ENCODE measurements at regions not wholly inside any gene's neighbourhood (a gene's known extent, or its start where the extent isn't known, plus 50 kb on each side); places are given as distances from the start of the nearest gene placed in this dataset.

DNA sequence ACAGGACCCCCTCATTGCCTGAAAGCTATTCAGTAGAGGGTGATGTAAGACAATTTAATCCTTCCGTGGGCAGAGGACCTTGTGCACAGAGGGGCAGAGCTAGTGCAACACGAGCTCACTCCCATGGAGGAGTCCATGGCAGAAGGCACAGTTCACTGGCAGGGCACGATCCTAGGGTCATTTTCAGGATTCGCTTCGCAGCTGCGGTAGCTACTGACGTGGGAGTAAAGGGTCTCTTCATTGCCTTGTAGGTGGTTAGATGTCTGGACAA, 207.8 kb downstream of the FOXO1 start:
- Histone ChIP-seq H3K9me3 (ENCODE audit: control insufficient read depth, low read depth, low read length) (peaks cover 3% of the 10 kb centered on the region), H3K9me1 (ENCODE audit: control insufficient read depth, extremely low read depth, insufficient read depth, low read length) (no peaks in the 10 kb centered on the region), H3K36me3 (ENCODE audit: control insufficient read depth in 2 of 2, extremely low read depth in 1 of 2, insufficient read depth in 2 of 2, low read length in 2 of 2) (no peaks in the 10 kb centered on the region), H3K4me3 (ENCODE audit: control insufficient read depth in 2 of 3, extremely low read depth in 1 of 3, insufficient read depth in 2 of 3, low read depth in 1 of 3, low read length in 3 of 3) (no peak overlapping the region), H3K4me2 (ENCODE audit: control insufficient read depth, extremely low read depth, insufficient read depth, low read depth, low read length) (no peak overlapping the region), H3K9ac (ENCODE audit: control insufficient read depth, extremely low read depth, insufficient read depth, low read length) (no peak overlapping the region), H3K27ac (ENCODE audit: control insufficient read depth, insufficient read depth, low read length) (no peak overlapping the region), H3K79me2 (ENCODE audit: control insufficient read depth, insufficient read depth, low read length) (no peaks in the 10 kb centered on the region), H3K4me1 (ENCODE audit: control insufficient read depth, extremely low read depth, insufficient read depth, low read length) (peaks cover 4% of the 10 kb centered on the region), H4K20me1 (ENCODE audit: control insufficient read depth, extremely low read depth, insufficient read depth, low read length) (no peaks in the 10 kb centered on the region), H2AFZ (ENCODE audit: control insufficient read depth, low read length) (no peak overlapping the region), H3K27me3 (ENCODE audit: control insufficient read depth, extremely low read depth, insufficient read depth, low read length) (peaks cover 4% of the 10 kb centered on the region)
- FAIRE-seq (no peak), DNase-seq (ENCODE audit: low read depth, low spot score) (no peak)
- TF ChIP-seq EZH2 (IDR thresholded peaks at IDR 0.05; ENCODE audit: low read length) = no peak
- TF ChIP-seq, protein P1, sequence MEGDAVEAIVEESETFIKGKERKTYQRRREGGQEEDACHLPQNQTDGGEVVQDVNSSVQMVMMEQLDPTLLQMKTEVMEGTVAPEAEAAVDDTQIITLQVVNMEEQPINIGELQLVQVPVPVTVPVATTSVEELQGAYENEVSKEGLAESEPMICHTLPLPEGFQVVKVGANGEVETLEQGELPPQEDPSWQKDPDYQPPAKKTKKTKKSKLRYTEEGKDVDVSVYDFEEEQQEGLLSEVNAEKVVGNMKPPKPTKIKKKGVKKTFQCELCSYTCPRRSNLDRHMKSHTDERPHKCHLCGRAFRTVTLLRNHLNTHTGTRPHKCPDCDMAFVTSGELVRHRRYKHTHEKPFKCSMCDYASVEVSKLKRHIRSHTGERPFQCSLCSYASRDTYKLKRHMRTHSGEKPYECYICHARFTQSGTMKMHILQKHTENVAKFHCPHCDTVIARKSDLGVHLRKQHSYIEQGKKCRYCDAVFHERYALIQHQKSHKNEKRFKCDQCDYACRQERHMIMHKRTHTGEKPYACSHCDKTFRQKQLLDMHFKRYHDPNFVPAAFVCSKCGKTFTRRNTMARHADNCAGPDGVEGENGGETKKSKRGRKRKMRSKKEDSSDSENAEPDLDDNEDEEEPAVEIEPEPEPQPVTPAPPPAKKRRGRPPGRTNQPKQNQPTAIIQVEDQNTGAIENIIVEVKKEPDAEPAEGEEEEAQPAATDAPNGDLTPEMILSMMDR (optimal IDR thresholded peaks at IDR 0.05 in 1 of 3, IDR thresholded peaks at IDR 0.05 in 1 of 3, conservative IDR thresholded peaks at IDR 0.05 in 1 of 3; ENCODE audit: extremely low read depth in 1 of 3, insufficient read depth in 2 of 3, low read length in 3 of 3) = no peak
- dilution Hi-C loops (cut with MboI; ENCODE audit: extremely low pct_ligation_motif_present, low sequenced_read_pairs) = no loop called here

DNA sequence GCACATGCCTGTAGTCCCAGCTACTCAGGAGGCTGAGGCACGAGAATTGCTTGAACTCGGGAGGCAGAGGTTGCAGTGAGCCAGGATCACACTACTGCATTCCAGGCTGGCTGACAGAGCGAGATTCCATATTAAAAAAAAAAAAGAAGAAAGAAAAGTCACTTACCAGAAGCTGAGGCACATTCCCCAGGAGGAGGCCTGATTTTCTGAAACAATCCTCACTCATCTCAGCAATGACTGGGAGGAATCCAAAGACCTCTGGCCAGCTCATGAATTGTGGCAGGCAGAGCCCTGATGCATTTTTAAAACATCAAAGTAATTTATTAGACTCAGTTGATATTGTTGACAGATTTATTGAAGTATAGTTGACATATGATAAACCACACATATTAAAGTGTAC, 206.3 kb downstream of the FOXO1 start:
- no peak overlapping the region for H2AFZ ChIP-seq (ENCODE audit: control insufficient read depth, low read length)
- H3K27me3 ChIP-seq (ENCODE audit: control insufficient read depth, extremely low read depth, insufficient read depth, low read length) = peaks cover 4% of the 10 kb centered on the region
- no peaks in the 10 kb centered on the region for H3K9me3 ChIP-seq (ENCODE audit: control insufficient read depth, low read depth, low read length)
- no peak overlapping the region for H3K4me3 ChIP-seq (ENCODE audit: control insufficient read depth in 2 of 3, extremely low read depth in 1 of 3, insufficient read depth in 2 of 3, low read depth in 1 of 3, low read length in 3 of 3)
- H3K27ac ChIP-seq (ENCODE audit: control insufficient read depth, insufficient read depth, low read length) = no peak overlapping the region
- H3K4me2 ChIP-seq (ENCODE audit: control insufficient read depth, extremely low read depth, insufficient read depth, low read depth, low read length) = no peak overlapping the region
- TF ChIP-seq EZH2 (IDR thresholded peaks at IDR 0.05; ENCODE audit: low read length) = no peak
- TF ChIP-seq, protein P1 (optimal IDR thresholded peaks at IDR 0.05 in 1 of 3, IDR thresholded peaks at IDR 0.05 in 1 of 3, conservative IDR thresholded peaks at IDR 0.05 in 1 of 3; ENCODE audit: extremely low read depth in 1 of 3, insufficient read depth in 2 of 3, low read length in 3 of 3) = no peak
- no peak overlapping the region for H3K9ac ChIP-seq (ENCODE audit: control insufficient read depth, extremely low read depth, insufficient read depth, low read length)
- no peak for DNase-seq (ENCODE audit: low read depth, low spot score)
- H3K79me2 ChIP-seq (ENCODE audit: control insufficient read depth, insufficient read depth, low read length) = no peaks in the 10 kb centered on the region
- no peaks in the 10 kb centered on the region for H3K9me1 ChIP-seq (ENCODE audit: control insufficient read depth, extremely low read depth, insufficient read depth, low read length)
- no peaks in the 10 kb centered on the region for H4K20me1 ChIP-seq (ENCODE audit: control insufficient read depth, extremely low read depth, insufficient read depth, low read length)
- dilution Hi-C loops (cut with MboI; ENCODE audit: extremely low pct_ligation_motif_present, low sequenced_read_pairs) = no loop called here
- no peak for FAIRE-seq
- H3K36me3 ChIP-seq (ENCODE audit: control insufficient read depth in 2 of 2, extremely low read depth in 1 of 2, insufficient read depth in 2 of 2, low read length in 2 of 2) = no peaks in the 10 kb centered on the region
- H3K4me1 ChIP-seq (ENCODE audit: control insufficient read depth, extremely low read depth, insufficient read depth, low read length) = peaks cover 4% of the 10 kb centered on the region

Measured in keratinocyte (primary cell).